ENCODE measurements at regions not wholly inside any gene's neighbourhood (a gene's known extent, or its start where the extent isn't known, plus 50 kb on each side); places are given as distances from the start of the nearest gene placed in this dataset.

- Histone ChIP-seq H3K4me1 (ENCODE audit: insufficient read depth) (no peaks in the 10 kb centered on the region), H3K27ac (ENCODE audit: low read depth) (no peak overlapping the region), H3K36me3 (ENCODE audit: insufficient read depth) (no peaks in the 10 kb centered on the region), H3K4me3 (ENCODE audit: low read depth, low read length) (no peak overlapping the region)
- 75% methylated on average over 1 of the region's 1 CpG for WGBS
- no peak for DNase-seq (ENCODE audit: extremely low spot score)
These were observed 457.1 kb downstream of the HACE1 start for GRCh38 chr6:104402572-104402971.

GRCh38 chr6:104401926-104402325, 457.8 kb downstream of the HACE1 start:
- Histone ChIP-seq H3K36me3 (ENCODE audit: insufficient read depth) (no peaks in the 10 kb centered on the region), H3K4me1 (ENCODE audit: insufficient read depth) (no peaks in the 10 kb centered on the region), H3K4me3 (ENCODE audit: low read depth, low read length) (no peak overlapping the region), H3K27ac (ENCODE audit: low read depth) (no peak overlapping the region)
- 88% methylated on average over 5 of the region's 5 CpGs for WGBS
- DNase-seq (ENCODE audit: extremely low spot score), result no peak

GRCh38 chr6:104400844-104401243, 458.9 kb downstream of the HACE1 start:
- H3K27ac ChIP-seq (ENCODE audit: low read depth), result no peak overlapping the region
- H3K4me3 ChIP-seq (ENCODE audit: low read depth, low read length), result no peak overlapping the region
- H3K4me1 ChIP-seq (ENCODE audit: insufficient read depth), result no peaks in the 10 kb centered on the region
- no peaks in the 10 kb centered on the region for H3K36me3 ChIP-seq (ENCODE audit: insufficient read depth)
- DNase-seq (ENCODE audit: extremely low spot score), result no peak
- 51% methylated on average over 5 of the region's 5 CpGs for WGBS

GRCh38 chr6:104396077-104396476, 463.6 kb downstream of the HACE1 start:
- WGBS, result 72% methylated on average over 3 of the region's 3 CpGs
- Histone ChIP-seq H3K36me3 (ENCODE audit: insufficient read depth) (no peaks in the 10 kb centered on the region), H3K4me3 (ENCODE audit: low read depth, low read length) (no peak overlapping the region), H3K27ac (ENCODE audit: low read depth) (no peak overlapping the region), H3K4me1 (ENCODE audit: insufficient read depth) (no peaks in the 10 kb centered on the region)
- DNase-seq (ENCODE audit: extremely low spot score), result no peak

- H3K36me3 ChIP-seq (ENCODE audit: insufficient read depth), result no peaks in the 10 kb centered on the region
- no peak overlapping the region for H3K4me3 ChIP-seq (ENCODE audit: low read depth, low read length)
- DNase-seq (ENCODE audit: extremely low spot score), result no peak
- no peak overlapping the region for H3K27ac ChIP-seq (ENCODE audit: low read depth)
- no peaks in the 10 kb centered on the region for H3K4me1 ChIP-seq (ENCODE audit: insufficient read depth)
- 85% methylated on average over 2 of the region's 2 CpGs for WGBS
These were observed 477.8 kb downstream of the HACE1 start for GRCh38 chr6:104381907-104382306.

- no peaks in the 10 kb centered on the region for H3K36me3 ChIP-seq (ENCODE audit: insufficient read depth)
- H3K27ac ChIP-seq (ENCODE audit: low read depth), result no peak overlapping the region
- no peak overlapping the region for H3K4me3 ChIP-seq (ENCODE audit: low read depth, low read length)
- H3K4me1 ChIP-seq (ENCODE audit: insufficient read depth), result no peaks in the 10 kb centered on the region
- DNase-seq (ENCODE audit: extremely low spot score), result no peak
- 85% methylated on average over 5 of the region's 5 CpGs for WGBS
These were observed 494.1 kb downstream of the HACE1 start for GRCh38 chr6:104365451-104366234.

GRCh38 chr6:104357928-104358327, 501.8 kb downstream of the HACE1 start:
- Histone ChIP-seq H3K27ac (ENCODE audit: low read depth) (no peak overlapping the region), H3K4me1 (ENCODE audit: insufficient read depth) (no peaks in the 10 kb centered on the region), H3K4me3 (ENCODE audit: low read depth, low read length) (no peak overlapping the region), H3K36me3 (ENCODE audit: insufficient read depth) (no peaks in the 10 kb centered on the region)
- DNase-seq (ENCODE audit: extremely low spot score), result no peak
- 93% methylated on average over 3 of the region's 3 CpGs for WGBS

- H3K27ac ChIP-seq (ENCODE audit: low read depth), result no peak overlapping the region
- DNase-seq (ENCODE audit: extremely low spot score), result no peak
- no peaks in the 10 kb centered on the region for H3K36me3 ChIP-seq (ENCODE audit: insufficient read depth)
- H3K4me1 ChIP-seq (ENCODE audit: insufficient read depth), result no peaks in the 10 kb centered on the region
- no peak overlapping the region for H3K4me3 ChIP-seq (ENCODE audit: low read depth, low read length)
- WGBS, result 93% methylated on average over 5 of the region's 5 CpGs
These were observed 503.5 kb downstream of the HACE1 start for GRCh38 chr6:104356197-104356596.

- H3K4me3 ChIP-seq (ENCODE audit: low read depth, low read length), result no peak overlapping the region
- 76% methylated on average over 4 of the region's 4 CpGs for WGBS
- DNase-seq (ENCODE audit: extremely low spot score), result no peak
- H3K27ac ChIP-seq (ENCODE audit: low read depth), result no peak overlapping the region
- no peaks in the 10 kb centered on the region for H3K36me3 ChIP-seq (ENCODE audit: insufficient read depth)
- no peaks in the 10 kb centered on the region for H3K4me1 ChIP-seq (ENCODE audit: insufficient read depth)
These were observed 510.5 kb downstream of the HACE1 start for GRCh38 chr6:104349191-104349590.

GRCh38 chr6:104344223-104344622, 515.5 kb downstream of the HACE1 start:
- H3K4me1 ChIP-seq (ENCODE audit: insufficient read depth), result no peaks in the 10 kb centered on the region
- H3K4me3 ChIP-seq (ENCODE audit: low read depth, low read length), result no peak overlapping the region
- no peaks in the 10 kb centered on the region for H3K36me3 ChIP-seq (ENCODE audit: insufficient read depth)
- WGBS, result 91% methylated on average over 2 of the region's 2 CpGs
- no peak for DNase-seq (ENCODE audit: extremely low spot score)
- H3K27ac ChIP-seq (ENCODE audit: low read depth), result no peak overlapping the region

GRCh38 chr6:104332364-104332763, 527.4 kb downstream of the HACE1 start:
- DNase-seq (ENCODE audit: extremely low spot score), result no peak
- Histone ChIP-seq H3K27ac (ENCODE audit: low read depth) (no peak overlapping the region), H3K4me3 (ENCODE audit: low read depth, low read length) (no peak overlapping the region), H3K36me3 (ENCODE audit: insufficient read depth) (no peaks in the 10 kb centered on the region), H3K4me1 (ENCODE audit: insufficient read depth) (no peaks in the 10 kb centered on the region)
- 45% methylated on average over 4 of the region's 4 CpGs for WGBS

GRCh38 chr6:104326173-104327001, 533.3 kb downstream of the HACE1 start:
- no peaks in the 10 kb centered on the region for H3K36me3 ChIP-seq (ENCODE audit: insufficient read depth)
- WGBS, result 66% methylated on average over 7 of the region's 7 CpGs
- H3K4me3 ChIP-seq (ENCODE audit: low read depth, low read length), result no peak overlapping the region
- peaks cover 1% of the 10 kb centered on the region for H3K4me1 ChIP-seq (ENCODE audit: insufficient read depth)
- no peak for DNase-seq (ENCODE audit: extremely low spot score)
- H3K27ac ChIP-seq (ENCODE audit: low read depth), result no peak overlapping the region

GRCh38 chr6:104325341-104326172, 534.2 kb downstream of the HACE1 start:
- H3K4me3 ChIP-seq (ENCODE audit: low read depth, low read length), result no peak overlapping the region
- H3K4me1 ChIP-seq (ENCODE audit: insufficient read depth), result peaks cover 1% of the 10 kb centered on the region
- H3K36me3 ChIP-seq (ENCODE audit: insufficient read depth), result no peaks in the 10 kb centered on the region
- WGBS, result 17% methylated on average over 9 of the region's 9 CpGs
- no peak for DNase-seq (ENCODE audit: extremely low spot score)
- no peak overlapping the region for H3K27ac ChIP-seq (ENCODE audit: low read depth)
